ENCODE measurements at regions not wholly inside any gene's neighbourhood (a gene's known extent, or its start where the extent isn't known, plus 50 kb on each side); places are given as distances from the start of the nearest gene placed in this dataset.

GRCh38 chr16:7057458-7057857 is 275.2 kb upstream of the RBFOX1 start:
- Histone ChIP-seq H3K79me2 (ENCODE audit: insufficient read depth, low read length) (no peaks in the 10 kb centered on the region), H3K4me2 (ENCODE audit: low read depth, low read length) (no peak overlapping the region), H3K4me1 (ENCODE audit: insufficient read depth, low read length) (no peaks in the 10 kb centered on the region), H3K36me3 (replicated peaks in 1 of 2; ENCODE audit: control insufficient read depth in 1 of 2, insufficient read depth in 2 of 2, low read length in 2 of 2) (no peaks in the 10 kb centered on the region), H2AFZ (ENCODE audit: low read length) (no peak overlapping the region), H3K9ac (ENCODE audit: insufficient read depth, low read depth, low read length) (no peak overlapping the region), H3K4me3 (replicated peaks in 1 of 3; ENCODE audit: insufficient read depth in 1 of 3, low read depth in 2 of 3, low read length in 3 of 3) (no peak overlapping the region), H3K27ac (ENCODE audit: extremely low read length, insufficient read depth, low read length) (no peak overlapping the region), H4K20me1 (ENCODE audit: insufficient read depth, low read length) (no peaks in the 10 kb centered on the region), H3K9me3 (ENCODE audit: low read length) (peaks cover 9% of the 10 kb centered on the region; the same call in 1 of the 2 replicates), H3K27me3 (ENCODE audit: control insufficient read depth in 1 of 2, insufficient read depth in 2 of 2, low read length in 2 of 2) (no peaks in the 10 kb centered on the region)
- DNase-seq (ENCODE audit: low spot score) (no peak), FAIRE-seq (no peak), ATAC-seq (no peak)
- no TSS peak for BruUV-seq (replicated peaks)
- intact Hi-C loops (cut with micrococcal nuclease; ENCODE audit: unreplicated experiment), result no loop called here
- ChIA-PET POLR2A (no interaction called here), CTCF (ENCODE audit: low intra/inter-chr PET ratio, low total read pairs) (no interaction called here)
- 26% methylated on average over 5 of the region's 5 CpGs for WGBS (ENCODE audit: low lambda C conversion rate)
- no peak for TF ChIP-seq ZNF101 (CRISPR knock-in tag; IDR thresholded peaks at IDR 0.05; ENCODE audit: borderline replicate concordance, low read depth)
- TF ChIP-seq E2F1 (CRISPR knock-in tag; IDR thresholded peaks at IDR 0.05), result no peak
- TF ChIP-seq ZUFSP (CRISPR knock-in tag; IDR thresholded peaks at IDR 0.05; ENCODE audit: borderline replicate concordance), result no peak
- TF ChIP-seq ZNF256 (CRISPR knock-in tag; conservative IDR thresholded peaks at IDR 0.05), result no peak
- no peak for TF ChIP-seq SYNCRIP (IDR thresholded peaks at IDR 0.05; ENCODE audit: insufficient read depth, low read depth, low read length)
- TF ChIP-seq ZBTB39 (CRISPR knock-in tag; IDR thresholded peaks at IDR 0.05), result no peak
- no peak for TF ChIP-seq GTF2F1 (IDR thresholded peaks at IDR 0.05; ENCODE audit: low read length)
- TF ChIP-seq NFIC (IDR thresholded peaks at IDR 0.05; ENCODE audit: low read length), result no peak
- TF ChIP-seq ZNF317 (CRISPR knock-in tag; IDR thresholded peaks at IDR 0.05), result no peak
- no peak for TF ChIP-seq PAWR (CRISPR knock-in tag; IDR thresholded peaks at IDR 0.05; ENCODE audit: borderline replicate concordance)
- no peak for TF ChIP-seq HOXA3 (CRISPR knock-in tag; IDR thresholded peaks at IDR 0.05)
- no peak for TF ChIP-seq ZNF576 (CRISPR knock-in tag; IDR thresholded peaks at IDR 0.05)
- no peak for TF ChIP-seq ZFP41 (CRISPR knock-in tag; IDR thresholded peaks at IDR 0.05; ENCODE audit: borderline replicate concordance)
- TF ChIP-seq ZNF362 (CRISPR knock-in tag; IDR thresholded peaks at IDR 0.05; ENCODE audit: borderline replicate concordance), result no peak
- TF ChIP-seq ZNF264 (CRISPR knock-in tag; IDR thresholded peaks at IDR 0.05), result no peak
- TF ChIP-seq ARHGAP35 (CRISPR knock-in tag; IDR thresholded peaks at IDR 0.05; ENCODE audit: borderline replicate concordance), result no peak
- TF ChIP-seq SP2 (CRISPR knock-in tag; IDR thresholded peaks at IDR 0.05), result no peak
- in situ Hi-C loops (cut with HindIII; ENCODE audit: extremely low pct_ligation_motif_present, low pct_unique_long_range_greater_than_20kb), result no loop called here

Measured in HepG2 (cell line).